Kidney glomerular epithelial cell (primary cell): ENCODE measurements at regions not wholly inside any gene's neighbourhood (a gene's known extent, or its start where the extent isn't known, plus 50 kb on each side); places are given as distances from the start of the nearest gene placed in this dataset.

Experiments
- DNase-seq: peaks from one replicate; lab custom pipeline; 2025; lab: John Stamatoyannopoulos, UW

DNA sequence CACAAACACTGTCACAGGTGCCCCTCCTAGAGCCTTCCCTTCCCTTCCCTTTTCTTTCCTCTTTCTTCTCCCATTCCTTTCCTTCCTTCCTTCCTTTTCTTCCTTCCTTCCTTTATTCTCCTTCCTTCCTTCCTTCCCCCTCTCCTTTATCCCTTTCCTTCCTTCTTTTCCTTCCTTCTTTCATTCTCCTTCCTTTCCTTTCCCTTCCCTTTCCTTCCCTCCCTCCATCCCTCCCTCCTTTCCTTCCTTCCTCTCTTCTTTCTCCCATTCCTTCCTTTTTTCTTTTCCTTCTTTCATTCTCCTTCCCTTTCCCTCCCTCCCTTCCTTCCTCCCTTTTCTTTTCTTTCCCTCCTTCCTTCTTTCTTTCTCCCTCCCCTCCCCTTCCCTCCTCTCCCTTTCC lies 170.0 kb downstream of the ENGASE start:
- no peak for DNase-seq

DNA sequence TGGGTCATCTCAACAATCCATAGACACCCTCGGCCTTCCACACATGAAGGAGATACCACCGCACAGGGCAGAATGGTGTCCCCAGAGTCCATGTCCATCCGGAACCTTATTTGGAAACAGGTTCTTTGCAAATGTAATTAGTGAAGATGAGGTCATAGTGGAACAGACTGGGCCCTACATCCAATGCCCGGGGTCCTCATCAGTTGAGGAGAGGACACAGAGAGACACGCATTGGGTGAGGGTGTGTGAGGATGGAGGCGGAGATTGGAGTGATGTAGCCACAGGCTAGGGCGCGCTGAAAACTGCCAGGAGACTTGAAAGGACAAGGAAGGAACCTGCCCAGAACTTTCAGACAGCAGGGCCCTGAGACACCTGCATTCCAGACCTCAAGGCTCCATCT lies 169.4 kb downstream of the ENGASE start:
- no peak for DNase-seq

DNA sequence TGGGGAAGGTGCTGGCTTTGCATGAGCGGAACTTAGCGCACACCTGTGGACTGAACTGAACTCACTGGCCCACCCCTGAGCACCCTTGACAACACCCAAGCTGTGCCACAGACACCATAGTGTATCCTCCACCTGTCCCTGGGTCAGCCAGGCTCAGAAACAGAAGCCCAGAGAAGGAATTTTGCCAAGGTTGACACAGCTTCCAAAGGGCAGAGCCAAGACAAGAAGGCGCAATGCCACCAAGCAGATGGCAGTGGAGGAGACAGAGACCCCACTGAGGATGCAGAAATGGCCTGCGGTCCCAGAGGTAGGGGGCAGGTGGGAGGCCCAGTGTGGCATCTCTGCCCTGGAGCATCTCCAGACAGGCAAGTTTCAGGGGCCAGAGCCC lies 169.0 kb downstream of the ENGASE start:
- DNase-seq = no peak

DNA sequence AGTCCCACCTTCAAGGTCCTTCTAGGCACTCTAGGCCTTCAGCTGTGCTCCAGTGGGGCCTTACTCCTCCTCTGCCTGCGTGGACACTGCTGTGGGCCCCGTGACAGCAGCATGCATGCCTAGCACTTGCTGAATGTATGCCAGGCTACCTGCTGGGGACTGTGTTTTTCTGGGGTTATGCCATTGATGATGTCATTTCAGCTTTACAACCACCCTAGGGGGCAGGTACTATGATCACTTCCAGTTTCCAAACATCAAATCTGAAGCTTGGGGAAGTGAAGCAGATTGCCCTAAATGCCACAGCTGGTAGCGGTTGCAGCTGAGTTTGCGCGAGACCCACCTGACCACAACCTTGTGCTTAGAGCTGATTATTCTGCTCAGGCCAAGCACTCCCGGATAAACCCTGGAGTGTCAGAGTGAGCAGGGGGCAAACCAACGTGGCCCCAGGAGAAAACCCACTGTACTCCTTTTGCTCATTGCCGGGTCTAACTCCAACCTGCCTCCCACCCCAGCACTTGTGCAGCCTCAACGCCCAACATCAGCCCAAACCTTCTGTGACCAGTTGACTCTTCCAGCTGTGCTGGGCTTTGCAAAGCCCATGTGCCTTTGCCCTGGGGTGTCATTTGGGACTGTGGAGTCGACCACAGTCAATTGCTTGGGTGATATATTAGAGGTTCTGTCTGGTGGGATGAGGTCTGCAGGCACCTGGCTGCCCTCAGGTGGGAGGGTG lies 168.4 kb downstream of the ENGASE start:
- no peak for DNase-seq

DNA sequence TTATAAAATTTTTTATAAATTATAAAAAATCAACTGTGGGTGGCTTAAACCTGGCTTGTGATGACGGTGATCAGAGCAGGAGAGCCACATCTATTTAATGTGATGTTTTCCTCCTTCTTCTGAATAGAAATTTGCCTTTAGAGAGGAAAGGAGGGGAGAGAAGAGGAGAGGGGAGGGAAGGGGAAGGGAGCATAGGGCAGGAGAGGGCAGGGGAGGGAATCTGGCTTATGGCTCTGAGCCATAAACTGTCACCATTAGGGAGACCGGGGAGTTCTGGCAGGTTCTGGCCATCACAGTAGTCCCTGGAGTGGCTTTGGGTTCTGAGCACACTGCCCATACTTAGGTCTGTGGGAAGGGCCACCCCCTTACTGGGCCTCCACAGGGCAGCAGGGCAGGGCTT lies 167.8 kb downstream of the ENGASE start:
- no peak for DNase-seq

DNA sequence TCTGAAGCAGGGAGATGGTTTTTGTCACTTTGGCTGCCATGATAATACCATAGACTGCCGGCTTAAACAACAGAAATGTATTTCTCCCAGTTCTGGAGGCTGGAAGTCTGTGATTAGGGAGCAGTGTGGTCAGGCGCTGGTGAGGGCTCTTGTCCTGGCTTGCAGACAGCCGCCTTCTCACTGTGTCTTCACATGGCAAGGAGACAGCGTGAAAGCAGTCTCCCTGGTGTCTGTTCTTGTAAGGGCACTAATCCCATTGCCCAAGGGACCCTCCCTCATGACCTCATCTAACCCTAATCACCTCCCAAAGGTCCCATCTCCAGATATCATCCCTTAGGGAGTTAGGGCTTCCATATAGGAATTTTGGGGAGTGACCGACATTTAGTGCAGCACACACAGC lies 167.0 kb downstream of the ENGASE start:
- DNase-seq = no peak

DNA sequence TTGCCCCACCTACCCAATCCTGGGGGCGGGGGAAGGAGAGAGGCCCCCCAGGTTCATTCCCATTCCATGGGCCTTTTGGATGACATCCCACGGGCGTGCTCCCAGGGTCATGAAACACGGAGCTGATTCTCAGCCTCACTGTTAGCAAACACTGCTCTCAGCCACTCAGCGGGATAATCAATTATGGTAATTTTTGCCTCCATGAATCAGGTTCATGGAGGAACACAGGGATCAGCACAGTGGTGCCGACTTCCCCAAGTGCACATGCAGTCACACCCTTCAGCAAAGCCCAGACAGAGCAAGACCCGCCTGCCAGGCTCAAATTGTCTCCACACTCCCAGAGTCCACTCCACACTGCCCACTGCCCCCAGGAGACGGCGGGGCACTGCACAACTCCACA lies 164.6 kb downstream of the ENGASE start:
- DNase-seq = no peak

DNA sequence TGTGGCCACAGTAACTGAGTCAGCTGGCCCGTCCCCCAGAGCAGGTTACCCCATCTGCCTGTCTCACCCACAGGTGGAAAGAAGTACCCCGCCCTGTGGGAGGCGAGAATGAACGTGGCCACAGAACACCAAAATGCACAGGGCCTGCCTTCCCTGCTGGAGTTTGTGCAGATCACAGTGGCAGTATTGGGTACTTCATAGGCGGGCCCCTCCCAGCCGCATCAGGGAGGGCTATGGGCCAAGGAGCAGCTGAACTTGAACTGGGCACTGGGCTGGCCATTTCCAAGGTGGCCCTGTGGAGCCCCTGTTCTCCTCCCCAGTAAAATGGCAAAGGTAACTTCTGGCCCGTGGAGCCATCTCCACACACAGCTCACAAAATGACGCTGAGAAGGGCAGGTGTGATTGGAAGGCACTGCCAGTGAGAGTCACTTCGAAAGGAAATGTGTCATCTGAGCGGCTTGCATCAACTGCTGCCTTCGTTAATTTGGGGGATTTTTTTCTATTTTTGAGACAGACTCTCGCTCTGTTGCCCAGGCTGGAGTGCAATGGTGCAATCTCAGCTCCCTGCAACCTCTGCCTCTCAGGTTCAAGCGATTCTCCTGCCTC lies 162.9 kb downstream of the ENGASE start:
- no peak for DNase-seq

DNA sequence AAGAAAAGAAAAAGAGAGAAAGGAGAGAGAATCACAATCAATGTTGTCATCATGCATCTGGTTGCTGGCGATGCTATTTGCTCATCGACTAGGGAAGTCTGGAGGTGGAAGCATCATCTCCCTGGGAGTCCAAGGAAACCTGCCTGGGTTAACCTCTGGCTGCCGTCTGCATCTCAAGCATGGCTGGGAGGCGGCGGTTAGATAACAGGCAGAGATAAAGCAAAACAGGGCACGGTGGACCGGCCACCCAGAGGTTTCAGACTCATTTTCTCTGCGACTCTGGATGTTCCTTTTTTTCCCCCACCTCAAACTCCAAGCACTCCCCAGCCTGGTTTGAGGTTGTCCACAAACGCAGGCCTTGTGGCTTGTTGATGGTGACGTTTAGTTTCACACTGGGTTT lies 161.2 kb downstream of the ENGASE start:
- DNase-seq = no peak

DNA sequence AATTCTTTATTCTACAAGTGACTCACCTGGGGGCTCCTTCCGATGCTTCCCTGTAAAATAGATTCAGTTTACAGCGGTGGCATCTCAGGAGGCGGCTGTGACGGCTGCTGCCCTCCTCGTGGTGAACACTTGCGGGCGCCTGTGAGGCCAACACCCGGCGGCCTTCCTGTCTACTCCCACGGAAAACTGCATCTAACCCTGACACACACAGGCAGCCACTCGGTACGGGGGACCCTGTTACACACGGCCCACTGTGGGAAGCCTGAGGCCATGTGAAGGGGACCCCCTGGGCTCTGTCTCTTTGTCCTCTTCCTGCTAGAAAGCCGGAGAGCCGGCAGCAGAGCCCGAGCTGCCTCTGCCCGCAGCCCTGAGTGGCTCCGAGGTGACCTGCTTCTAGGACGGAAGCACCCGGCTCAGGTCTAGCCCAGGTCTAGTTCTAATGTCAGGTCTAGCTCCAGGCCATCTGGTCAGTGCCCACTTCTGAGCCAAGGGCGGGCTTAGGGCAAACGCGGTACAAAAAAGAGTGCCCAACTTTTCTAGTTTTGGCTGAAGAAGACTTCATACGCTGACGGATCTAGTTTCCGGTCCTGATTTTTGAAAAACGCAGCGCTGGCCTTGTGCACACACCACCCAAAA lies 159.4 kb downstream of the ENGASE start:
- no peak for DNase-seq

DNA sequence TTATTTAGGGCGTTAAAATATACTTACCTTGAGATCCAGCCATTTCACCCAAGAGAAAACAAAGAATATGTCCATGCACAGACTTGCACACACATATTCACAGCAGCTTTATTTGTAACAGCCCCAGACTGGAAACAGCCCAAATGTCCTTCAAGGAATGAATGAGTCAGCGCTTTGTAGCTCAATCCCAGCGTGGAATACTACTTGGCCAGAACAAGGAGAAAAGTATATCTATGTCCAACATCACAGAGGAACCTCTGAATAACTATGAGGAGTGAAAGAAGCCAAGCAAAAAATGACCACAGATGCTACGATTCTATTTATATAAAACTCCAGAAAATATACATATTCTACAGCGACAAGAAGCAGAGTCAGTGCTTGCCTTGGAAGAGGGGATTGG lies 158.3 kb downstream of the ENGASE start:
- DNase-seq = no peak

DNA sequence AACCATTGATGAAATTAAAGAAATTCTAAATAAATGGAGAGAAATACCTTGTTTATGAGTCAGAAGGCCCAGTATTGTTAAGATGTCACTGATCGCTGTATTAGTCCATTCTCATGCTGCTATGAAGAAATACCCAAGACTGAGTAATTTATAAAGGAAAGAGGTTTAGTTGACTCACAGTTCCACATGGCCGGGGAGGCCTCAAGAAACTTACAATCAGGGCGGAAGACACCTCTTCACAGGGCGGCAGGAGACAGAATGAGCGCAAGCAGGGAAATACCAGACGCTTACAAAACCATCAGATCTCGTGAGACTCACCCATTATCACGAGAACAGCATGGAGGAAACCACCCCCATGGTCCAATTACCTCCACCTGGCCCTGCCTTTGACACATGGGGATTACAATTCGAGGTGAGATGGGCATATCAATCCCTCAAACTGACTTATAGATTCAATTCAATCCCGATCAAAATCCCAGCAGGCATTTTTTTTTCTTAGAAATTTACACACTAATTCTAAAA lies 157.2 kb downstream of the ENGASE start:
- no peak for DNase-seq

DNA sequence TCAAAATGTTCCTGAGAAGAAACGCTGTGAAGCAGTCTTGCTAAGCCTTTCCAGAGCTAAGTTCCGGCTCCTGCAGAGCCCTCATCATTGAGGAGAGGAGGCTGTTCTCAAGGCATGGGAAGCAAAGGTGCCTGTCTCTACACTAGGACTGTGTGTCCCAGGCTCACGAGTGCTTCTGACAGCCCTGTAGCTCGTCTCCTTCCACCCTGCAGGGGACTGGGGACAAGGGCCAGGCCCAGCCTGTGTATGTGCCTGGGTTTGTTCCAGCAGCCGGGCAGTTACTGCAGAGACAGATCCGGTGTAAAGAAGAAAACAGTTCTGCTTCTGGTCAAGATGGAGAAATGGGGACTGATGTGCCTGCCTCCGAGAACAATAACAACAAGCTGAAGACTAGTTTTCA lies 156.0 kb downstream of the ENGASE start:
- DNase-seq = no peak

DNA sequence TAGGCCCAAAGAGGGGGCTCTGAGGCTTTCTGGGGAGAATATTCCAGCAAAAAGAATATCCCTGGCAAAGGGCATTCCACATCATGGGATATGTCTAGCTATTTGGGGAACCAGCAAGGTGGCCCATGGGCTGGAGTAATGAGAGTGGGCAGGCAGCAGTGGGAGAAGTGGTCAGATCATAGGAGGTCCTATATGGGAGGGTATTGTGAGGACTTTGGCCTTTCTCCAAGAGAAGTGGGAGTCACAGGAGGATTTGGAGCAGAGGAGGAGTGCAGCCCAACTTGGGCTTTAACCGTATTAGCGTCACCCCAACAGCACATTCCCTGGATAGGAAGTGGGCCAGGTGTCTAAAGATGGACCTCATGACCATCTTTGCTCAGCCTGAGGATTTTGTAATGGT lies 151.4 kb downstream of the ENGASE start:
- DNase-seq = no peak

DNA sequence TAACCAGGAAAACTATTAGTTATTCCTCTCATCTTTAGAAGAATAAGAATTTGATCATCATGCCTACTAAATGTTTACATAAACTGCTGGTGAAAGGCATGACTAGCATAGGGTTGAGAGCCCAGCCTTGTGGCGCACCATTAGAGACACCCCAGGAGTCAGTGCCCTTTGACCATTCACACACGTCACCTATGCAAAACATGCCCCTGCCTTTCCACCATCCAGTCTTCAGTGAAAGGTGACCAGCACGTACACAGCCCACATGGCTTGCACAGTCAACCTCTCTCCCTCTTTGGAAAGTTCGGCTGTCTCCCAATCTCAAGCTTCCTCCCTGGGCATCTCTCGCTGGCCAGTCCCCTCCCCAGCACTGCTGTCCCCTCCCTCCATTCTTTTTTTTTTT lies 150.3 kb downstream of the ENGASE start:
- DNase-seq = no peak

DNA sequence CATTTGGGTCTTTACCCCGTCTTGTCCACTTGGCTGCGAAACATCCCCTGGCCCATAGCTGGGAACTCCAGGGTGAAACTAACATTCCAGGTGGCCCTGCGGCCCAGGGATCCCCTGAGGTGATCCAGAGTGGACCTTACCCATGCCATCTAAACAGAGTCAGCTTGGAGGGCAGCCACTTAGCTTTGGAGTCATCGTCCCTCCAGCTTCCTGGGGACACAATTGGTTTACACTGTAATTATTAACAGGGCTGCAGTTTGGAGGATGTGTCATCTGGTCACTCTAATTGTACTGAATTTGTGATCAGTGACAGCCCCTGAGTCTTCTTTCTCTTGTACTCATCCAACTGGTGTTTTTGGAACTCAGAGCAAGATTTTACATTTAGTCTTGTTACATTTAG lies 149.9 kb downstream of the ENGASE start:
- no peak for DNase-seq

DNA sequence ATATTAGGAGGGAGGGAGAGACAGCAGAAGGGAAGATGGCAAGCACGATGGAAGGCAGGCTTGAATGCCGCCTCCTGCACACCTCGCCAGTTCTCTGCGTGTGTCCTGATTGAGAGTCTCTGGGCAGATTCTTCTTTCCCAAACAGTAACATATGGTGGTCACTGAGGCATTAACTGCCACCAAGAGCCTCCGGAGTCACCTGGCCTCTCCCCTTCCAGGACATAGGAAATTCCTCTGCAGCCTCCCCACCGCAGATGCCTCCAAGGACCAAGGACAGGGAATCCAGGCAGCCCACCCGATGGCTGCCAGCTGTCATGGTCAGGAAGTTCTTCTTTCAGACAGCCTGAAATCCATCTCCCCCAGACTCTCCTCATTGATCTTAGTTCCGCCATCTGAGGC lies 149.3 kb downstream of the ENGASE start:
- no peak for DNase-seq

DNA sequence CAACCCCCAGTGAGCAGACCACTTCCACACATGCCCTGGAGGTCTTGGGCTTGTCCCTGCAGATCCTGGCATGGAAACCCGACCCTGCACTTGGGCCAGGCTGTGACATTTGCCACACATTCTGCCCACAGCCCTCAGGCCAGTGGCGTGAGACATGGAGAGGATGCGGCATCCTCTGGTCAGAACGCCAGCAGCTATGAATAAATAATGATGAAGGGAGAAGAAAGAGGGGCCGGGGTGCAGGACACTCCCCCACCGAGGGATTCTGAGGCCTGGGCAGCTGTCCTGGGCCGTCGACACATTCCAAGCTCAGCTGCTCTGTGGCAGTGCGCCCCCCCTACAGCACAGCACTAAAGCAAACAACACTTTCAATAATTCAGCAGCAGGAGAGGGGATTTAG lies 148.8 kb downstream of the ENGASE start:
- no peak for DNase-seq

DNA sequence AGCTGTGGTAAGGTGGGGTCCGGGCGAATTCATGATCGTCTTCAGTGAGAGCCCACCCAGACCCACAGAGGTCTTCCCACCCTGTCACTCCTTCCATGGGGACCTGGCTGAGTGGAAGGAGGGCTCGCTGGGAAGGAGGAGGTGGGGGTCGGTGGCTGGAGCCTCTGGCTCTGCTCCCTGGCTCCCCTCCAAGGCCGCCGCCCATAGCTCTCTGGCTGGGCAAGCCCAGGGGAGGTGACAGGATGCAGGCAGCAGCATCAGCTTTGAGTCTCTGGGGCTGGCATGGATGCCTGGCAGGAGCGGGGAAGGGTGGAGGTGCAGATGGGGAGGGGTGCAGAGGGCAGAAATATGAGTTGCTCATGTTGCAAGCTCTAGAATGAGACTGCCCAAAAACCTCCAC lies 147.0 kb downstream of the ENGASE start:
- no peak for DNase-seq

DNA sequence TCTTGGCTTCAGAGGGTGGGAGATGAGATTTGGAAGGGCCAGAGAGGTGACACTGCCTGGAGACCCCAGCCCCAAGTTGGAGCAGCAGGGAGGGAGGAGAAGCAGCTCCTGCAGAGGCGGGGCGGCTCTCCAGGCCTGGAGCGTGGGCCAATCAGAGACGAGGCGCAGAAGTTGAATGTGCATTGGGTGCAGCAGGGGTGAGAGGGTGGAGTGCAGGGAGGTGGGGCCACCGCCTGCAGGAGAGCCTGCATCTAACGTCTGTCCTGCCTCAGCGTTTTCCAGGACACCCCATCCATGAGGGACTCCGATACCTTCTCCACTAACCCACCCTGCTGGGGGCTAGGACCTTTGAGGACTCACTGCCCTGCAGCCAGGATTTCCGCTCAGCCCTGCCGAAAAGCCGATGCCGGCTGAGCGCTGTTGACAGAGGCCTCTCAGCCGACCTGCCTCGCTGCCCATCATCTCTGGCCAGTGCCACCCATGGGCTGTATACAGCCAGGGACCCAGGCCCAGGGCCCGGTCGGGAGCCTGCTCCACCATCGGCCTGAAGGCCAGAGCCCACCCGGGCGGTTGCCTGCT lies 146.2 kb downstream of the ENGASE start:
- no peak for DNase-seq

DNA sequence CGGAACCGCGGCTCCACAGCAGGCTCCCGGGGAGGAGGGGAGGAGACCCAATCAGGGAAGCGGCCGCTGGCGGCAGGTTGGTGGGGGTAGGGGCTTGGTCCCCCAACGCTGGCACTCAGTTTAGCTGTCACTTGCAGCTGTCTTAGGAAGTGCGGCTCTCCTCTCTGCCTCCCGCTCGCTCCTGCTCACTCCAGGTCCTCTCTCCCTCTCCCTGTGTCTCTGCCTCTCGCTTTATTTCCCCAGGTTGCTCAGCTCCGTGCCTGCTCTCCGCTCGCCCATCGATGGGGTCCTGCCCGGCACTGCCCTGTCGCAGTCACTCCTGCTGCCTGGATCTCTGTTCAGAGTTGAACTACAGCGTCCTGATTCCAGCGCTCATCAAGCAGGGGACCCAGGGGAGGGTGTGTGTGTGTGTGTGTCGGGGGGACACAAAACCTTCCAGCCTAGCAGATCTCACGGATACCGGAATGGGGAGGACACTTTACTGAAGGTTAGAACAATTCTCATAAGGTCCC lies 145.6 kb downstream of the ENGASE start:
- DNase-seq = no peak

DNA sequence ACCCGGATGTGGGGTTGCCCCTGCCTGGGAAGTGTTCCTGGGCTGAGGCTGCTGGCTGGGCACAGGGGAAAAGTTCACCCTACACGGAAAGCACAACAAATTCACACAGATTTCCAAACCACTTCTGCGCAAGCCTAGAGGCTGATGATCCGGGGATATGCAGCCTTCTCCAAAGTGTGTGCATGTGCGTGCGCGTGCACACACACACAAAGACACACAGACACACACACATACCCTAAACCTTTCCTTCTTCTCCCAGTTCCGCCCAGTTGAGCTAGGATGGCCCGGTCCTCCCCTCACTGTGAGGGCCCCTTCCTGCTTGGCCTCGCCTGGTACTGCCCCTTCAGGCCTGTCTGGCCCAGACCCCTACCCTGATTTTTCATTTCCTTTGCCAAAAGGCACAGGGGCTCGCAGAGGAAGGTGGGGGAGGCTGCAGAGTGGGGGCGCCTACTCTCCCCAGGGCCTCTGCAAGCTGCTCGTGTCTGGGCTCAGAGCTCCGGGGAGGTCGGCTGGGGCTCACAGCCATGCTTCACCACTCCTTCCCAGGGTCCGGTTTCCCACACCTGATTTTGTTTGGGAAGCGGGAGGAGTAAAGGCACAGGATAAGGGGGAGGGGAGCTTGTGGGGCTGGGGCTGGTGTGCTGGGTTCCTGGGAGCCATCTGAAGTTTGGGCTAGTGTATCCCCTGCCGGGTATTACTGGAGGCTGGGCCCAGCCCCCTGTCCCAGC lies 144.7 kb downstream of the ENGASE start:
- no peak for DNase-seq
